HG02870 (cell line): ENCODE measurements at regions not wholly inside any gene's neighbourhood (a gene's known extent, or its start where the extent isn't known, plus 50 kb on each side); places are given as distances from the start of the nearest gene placed in this dataset.
"Not testable (repeated sequence)": the region's sequence is repeated elsewhere in the genome, so short reads cannot be mapped to it uniquely, and the experiment has no call there.

Source experiments
- ATAC-seq: cut with Tn5 transposase; IDR thresholded peaks from one replicate; pipeline ENCODE4 v1.9.1; 2021; ENCODE audit warnings: mild to moderate bottlenecking, moderate library complexity; ENCODE audit not compliant: unreplicated experiment

DNA sequence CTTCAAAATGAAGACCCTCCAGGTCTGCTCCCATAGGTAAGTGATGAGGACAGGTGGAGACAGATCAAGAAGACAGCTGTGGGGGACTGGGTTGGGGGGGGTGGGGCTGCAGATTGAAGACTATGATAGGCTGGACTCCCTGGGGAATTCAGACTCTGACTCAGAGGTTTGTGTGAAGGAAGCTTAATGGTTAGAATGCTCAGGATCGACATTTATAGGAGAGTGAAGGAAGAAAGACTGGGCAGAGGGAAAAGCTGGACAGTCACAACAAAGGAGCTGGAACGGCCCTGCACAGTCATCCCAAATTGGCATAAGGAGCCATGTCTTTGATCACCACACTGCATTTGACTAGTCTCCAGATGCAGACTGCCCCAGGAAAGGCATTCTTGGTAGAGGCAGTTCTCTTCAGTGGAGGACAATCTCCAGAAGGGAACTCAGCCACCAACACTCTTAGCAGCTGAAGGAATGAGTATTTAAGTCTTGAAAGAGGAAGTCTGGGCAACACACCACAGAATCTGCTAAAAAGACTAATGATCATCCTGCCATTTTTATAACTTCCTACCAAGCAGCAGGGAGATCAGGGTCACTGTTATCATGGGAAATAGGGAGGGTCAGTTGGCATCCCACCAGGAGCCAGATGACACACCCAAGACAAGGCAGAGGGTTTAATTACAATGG is 120.0 kb upstream of the ZC3H11B start:
- no peak for ATAC-seq

DNA sequence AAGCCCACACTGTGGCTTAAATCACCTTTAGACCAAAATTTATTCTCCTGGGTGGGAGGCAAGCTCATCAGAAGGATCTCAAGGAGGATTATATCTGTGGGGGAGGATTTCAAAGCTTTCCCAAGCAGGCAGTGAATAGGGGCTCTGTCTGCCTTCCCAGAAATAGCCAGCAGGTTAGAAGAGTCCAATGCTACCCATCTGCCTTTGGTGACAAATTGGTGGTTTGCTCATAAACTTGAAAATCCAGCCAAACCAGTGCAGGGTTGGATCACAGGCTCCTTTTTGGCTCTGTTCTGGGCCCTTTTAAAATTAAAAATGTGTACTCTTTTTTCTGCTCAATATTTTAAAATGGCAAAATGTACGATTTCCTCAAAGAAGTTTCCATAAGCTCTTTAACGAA is 118.9 kb upstream of the ZC3H11B start:
- no peak for ATAC-seq

DNA sequence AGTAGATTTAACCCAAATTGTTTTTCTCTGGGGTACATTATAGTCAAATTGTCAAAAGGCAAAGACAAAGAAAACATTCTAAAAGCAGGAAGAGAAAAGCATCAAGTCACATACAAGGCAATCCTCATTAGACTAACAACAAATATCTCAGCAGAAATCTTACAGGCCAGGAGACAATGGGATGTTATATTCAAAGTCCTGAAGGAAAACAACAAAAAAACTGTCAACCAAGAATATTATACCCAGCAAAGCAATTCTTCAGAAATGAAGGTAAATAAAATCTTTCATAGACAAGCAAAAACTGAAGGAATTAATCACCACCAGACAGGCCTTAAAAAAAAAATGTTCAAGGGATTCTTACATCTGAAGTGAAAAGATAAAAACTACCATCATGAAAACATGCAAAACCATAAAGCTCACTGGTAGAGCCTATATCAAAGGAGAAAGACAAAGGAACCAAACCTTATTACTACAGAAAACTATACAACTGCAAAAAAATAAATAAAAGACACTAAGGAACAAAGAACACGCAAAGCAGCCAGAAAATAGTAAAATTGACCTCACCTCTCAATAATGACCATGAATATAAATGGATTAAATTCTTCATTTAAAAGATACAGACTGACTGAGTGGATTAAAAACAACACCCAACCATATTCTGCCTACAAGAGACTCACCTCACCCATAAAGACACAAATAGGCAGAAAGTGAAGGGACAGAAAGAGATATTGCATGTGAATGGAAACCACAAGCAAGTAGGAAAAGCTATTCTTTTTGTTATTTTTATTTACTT is 113.8 kb upstream of the ZC3H11B start:
- no peak for ATAC-seq

DNA sequence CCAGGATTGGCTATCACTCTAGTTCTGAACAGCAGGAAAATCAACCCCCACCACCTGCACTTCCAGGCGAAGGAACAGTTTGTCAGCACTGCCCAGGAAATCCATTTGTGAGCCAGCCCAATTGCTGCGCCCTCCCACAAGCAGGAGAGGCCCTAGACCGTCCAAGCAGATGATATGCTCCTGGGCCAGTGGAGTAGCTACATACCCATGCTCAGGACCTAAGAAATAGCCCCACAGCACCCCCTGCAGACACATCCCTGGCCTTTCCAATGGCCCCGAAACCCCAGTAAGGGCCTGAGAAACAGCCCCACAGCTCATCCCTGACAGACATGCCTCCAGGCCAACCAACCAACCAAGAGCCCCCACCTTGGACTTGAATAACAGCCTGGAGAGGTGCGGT is 111.5 kb upstream of the ZC3H11B start:
- ATAC-seq = no peak

- no peak for ATAC-seq
Measured at GRCh38 chr1:219717536-219717935, 104.6 kb upstream of the ZC3H11B start.

- ATAC-seq = no peak
Measured at GRCh38 chr1:219716611-219717114, 103.8 kb upstream of the ZC3H11B start.

GRCh38 chr1:219713981-219714381 is 101.1 kb upstream of the ZC3H11B start:
- ATAC-seq = no peak

DNA sequence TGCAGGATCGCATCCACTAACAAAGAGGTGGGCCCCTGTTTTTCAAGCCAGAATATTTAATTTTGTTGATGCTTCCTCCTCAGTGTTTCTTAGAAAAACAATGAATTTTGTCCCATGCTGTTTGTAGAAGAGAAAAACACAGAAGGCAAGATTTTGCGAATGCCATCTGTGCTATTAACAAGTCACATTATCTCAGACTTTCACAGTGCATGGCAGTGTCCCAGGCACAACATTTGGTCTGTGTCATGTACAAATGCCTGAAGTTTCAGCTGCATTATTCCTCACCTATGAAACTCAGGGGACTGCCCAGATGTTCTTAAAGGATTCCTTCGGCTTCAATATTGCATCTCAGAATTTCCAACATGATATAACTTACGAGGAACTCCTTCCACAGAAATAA is 99.6 kb upstream of the ZC3H11B start:
- ATAC-seq = no peak

GRCh38 chr1:219710529-219711194 is 97.8 kb upstream of the ZC3H11B start:
- ATAC-seq = no peak

DNA sequence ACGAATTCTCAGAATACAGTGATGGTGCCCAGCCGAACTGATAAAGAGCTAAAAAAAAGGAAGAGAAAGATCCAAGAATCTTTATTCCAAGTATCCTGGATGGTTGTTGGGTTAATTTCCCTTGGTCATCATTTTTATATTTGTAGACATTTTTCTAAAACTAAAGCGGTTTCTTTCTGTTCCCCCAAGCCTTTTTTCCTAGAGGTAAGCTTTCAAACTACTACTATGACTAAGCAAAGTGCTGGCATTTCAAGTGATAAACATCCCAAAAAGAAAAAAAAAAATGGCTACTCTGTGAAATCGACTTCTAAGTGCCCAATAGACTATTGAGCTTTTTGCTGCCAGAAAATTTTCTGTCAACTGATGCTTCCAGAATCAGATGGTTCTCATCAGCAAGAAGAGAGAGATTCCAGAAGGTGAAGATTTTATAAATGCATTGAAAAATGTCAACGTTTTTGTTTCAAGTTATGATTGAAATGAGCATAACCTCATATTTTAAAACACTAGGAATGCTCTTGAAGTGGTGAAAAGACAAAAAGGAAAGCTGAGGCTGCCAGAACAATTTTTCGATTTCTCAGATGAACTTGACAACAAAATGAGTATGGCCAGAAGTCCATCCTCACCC is 96.1 kb upstream of the ZC3H11B start:
- ATAC-seq = no peak

- ATAC-seq = not testable (repeated sequence)
Measured at GRCh38 chr1:219707885-219708284, 95.0 kb upstream of the ZC3H11B start.

- ATAC-seq = not testable (repeated sequence)
Measured at GRCh38 chr1:219704331-219704730, 91.4 kb upstream of the ZC3H11B start.

DNA sequence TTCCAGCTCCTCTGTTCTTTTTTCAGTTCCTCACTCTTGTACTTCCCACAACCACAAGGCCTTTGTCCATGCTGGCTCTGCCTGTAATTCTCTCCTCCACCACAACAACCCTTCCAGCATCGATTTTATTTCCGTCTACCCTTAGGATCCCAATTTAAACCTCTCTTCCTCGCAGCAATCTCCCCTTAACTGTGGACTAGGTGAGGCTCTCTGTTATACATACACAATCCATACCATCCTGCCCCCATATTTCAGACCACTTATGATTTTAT is 90.4 kb upstream of the ZC3H11B start:
- no peak for ATAC-seq

- ATAC-seq = no peak
Measured at GRCh38 chr1:219701476-219701875, 88.6 kb upstream of the ZC3H11B start.

GRCh38 chr1:219699870-219700269 is 87.0 kb upstream of the ZC3H11B start:
- ATAC-seq = no peak

DNA sequence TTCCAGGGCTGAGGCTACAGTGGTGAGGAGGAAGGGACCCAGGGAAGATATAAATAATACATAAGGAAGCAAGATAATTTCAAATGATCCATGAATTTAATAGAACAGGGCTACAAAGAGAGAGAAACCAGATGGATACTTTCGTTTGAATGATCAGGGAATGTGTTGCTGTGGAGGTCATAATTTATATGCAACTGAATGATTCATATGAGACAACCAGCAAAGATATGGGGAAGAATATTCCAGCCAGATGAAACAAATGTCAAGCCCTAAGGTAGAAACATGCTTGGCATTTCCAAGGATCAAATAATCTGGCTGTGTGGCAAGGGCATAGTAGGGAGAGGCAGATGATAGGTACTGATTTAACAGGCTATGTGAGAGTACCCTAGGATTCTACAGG is 84.8 kb upstream of the ZC3H11B start:
- no peak for ATAC-seq

DNA sequence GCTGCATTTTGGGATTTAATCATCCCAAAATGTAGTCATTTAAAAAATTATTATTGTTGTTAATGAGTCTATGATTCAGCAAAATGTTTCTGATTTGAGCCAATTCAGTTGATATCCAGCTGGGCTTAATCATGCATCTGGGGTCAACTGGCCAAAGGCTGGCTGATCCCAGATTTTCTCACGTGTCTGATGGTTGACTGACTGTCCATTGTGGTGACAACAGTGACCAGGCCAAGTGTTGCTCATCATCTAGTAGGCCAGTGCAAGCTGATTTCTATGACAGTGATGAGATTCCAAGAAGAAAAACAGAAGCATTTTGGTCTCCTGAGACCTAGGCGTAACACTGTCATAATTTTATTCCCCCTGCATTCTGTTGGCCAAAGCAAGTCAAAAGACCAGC is 80.1 kb upstream of the ZC3H11B start:
- ATAC-seq = no peak

GRCh38 chr1:219689774-219690173 is 76.9 kb upstream of the ZC3H11B start:
- no peak for ATAC-seq

GRCh38 chr1:219687779-219688178 is 74.9 kb upstream of the ZC3H11B start:
- ATAC-seq = no peak

DNA sequence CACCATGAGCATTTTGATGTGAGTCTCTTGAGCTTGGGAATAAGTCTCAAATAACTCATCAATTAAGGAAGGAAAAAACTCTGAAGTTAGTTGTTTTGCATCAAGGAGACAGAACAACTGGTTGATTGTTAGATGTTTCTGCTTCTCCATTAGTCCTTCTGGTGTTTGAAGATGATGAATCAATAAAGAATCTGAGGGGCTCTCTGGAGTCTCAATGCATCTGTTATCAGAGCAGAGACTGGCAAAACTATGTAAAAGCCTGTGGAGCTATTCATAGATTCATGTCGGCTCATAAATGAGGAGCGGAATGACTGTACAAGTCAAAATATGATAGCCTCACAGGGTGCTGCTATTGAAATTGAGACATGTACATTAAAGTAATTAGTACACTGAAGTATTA is 73.3 kb upstream of the ZC3H11B start:
- ATAC-seq = no peak

DNA sequence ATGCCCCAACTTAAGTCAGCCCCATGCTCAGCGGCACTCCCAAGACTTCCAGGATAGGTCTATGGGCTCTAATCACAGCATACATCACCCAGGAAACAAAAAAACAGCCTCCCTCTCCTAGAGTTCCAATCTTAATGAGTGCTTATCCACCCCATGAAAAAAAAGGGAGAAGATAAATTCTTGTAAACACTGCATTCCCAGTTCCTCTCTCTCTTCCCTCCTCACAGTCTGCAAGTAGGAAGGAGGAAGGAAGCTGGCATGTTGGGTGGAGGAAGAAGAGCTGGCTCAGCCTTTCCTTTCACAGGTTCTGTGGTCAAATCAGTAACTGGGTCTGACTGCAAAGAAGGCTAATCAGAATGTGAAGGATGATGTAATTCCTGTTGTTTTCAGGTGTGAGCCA is 69.9 kb upstream of the ZC3H11B start:
- ATAC-seq = no peak

- no peak for ATAC-seq
Measured at GRCh38 chr1:219681876-219682275, 69.0 kb upstream of the ZC3H11B start.
